ENCODE measurements at regions not wholly inside any gene's neighbourhood (a gene's known extent, or its start where the extent isn't known, plus 50 kb on each side); places are given as distances from the start of the nearest gene placed in this dataset.

DNA sequence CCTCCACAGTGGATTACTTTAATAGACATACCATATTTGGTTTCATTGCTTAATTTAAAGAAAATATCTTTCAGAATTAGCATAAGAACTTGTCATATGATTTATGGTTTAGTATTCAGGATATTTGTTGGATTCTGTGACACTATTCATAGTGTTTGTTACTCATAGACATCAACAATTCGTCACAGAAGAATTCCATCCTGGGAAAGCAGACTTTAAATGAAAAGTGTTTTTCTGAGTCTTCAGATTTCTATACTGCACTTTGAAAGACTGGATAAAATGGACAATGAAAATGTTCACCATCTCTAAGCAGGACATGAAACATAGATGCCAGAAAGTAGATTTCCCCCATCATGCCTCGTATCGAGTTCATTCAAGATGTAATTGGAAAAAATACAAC is 435.6 kb upstream of the ONECUT1 start:
- TF ChIP-seq, protein P1, sequence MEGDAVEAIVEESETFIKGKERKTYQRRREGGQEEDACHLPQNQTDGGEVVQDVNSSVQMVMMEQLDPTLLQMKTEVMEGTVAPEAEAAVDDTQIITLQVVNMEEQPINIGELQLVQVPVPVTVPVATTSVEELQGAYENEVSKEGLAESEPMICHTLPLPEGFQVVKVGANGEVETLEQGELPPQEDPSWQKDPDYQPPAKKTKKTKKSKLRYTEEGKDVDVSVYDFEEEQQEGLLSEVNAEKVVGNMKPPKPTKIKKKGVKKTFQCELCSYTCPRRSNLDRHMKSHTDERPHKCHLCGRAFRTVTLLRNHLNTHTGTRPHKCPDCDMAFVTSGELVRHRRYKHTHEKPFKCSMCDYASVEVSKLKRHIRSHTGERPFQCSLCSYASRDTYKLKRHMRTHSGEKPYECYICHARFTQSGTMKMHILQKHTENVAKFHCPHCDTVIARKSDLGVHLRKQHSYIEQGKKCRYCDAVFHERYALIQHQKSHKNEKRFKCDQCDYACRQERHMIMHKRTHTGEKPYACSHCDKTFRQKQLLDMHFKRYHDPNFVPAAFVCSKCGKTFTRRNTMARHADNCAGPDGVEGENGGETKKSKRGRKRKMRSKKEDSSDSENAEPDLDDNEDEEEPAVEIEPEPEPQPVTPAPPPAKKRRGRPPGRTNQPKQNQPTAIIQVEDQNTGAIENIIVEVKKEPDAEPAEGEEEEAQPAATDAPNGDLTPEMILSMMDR (IDR thresholded peaks at IDR 0.05) = no peak
- TF ChIP-seq POLR2A (IDR thresholded peaks at IDR 0.05; ENCODE audit: low read depth) = no peak

Measured in esophagus muscularis mucosa (tissue), 3 donors.